Nephron progenitor cell (in vitro differentiated cells): ENCODE measurements at regions not wholly inside any gene's neighbourhood (a gene's known extent, or its start where the extent isn't known, plus 50 kb on each side); places are given as distances from the start of the nearest gene placed in this dataset.

Experiments
- DNase-seq: peaks from one replicate; pipeline ENCODE4 v3.0.0; 2021
- H3K27ac Mint-ChIP-seq: 2 replicates; pipeline ENCODE4 v1.8.0; 2021; ENCODE audit warnings: mild to moderate bottlenecking, moderate library complexity, mixed read lengths
- H3K27me3 Mint-ChIP-seq: 2 replicates; pipeline ENCODE4 v1.8.0; 2021; ENCODE audit warnings: mild to moderate bottlenecking, low read depth, mixed read lengths; ENCODE audit not compliant: poor library complexity
- H3K36me3 Mint-ChIP-seq: 2 replicates; pipeline ENCODE4 v1.8.0; 2021; ENCODE audit warnings: low read depth, mixed read lengths
- H3K4me1 Mint-ChIP-seq: 2 replicates; pipeline ENCODE4 v1.8.0; 2021; ENCODE audit warnings: mixed read lengths
- H3K4me3 Mint-ChIP-seq: 2 replicates; pipeline ENCODE4 v1.8.0; 2021; ENCODE audit warnings: mild to moderate bottlenecking, moderate library complexity, mixed read lengths
- H3K9me3 Mint-ChIP-seq: 2 replicates; pipeline ENCODE4 v1.8.0; 2021; ENCODE audit warnings: mild to moderate bottlenecking, moderate library complexity, mixed read lengths
- TF ChIP-seq, protein P1 (sequence below): fragments of 200-600 bp; sonication (generic); IDR thresholded peaks from 2 replicates; pipeline ENCODE4 v1.5.0; 2021; ENCODE audit warnings: antibody characterized with exemption

GRCh38 chr11:13883589-13883988 lies 78.9 kb upstream of the SPON1 start:
- H3K27me3 Mint-ChIP-seq = peaks cover 2% of the 10 kb centered on the region
- no peak overlapping the region for H3K4me3 Mint-ChIP-seq
- peaks cover 6% of the 10 kb centered on the region for H3K9me3 Mint-ChIP-seq
- no peaks in the 10 kb centered on the region for H3K36me3 Mint-ChIP-seq
- peaks cover 41% of the 10 kb centered on the region for H3K4me1 Mint-ChIP-seq
- TF ChIP-seq, protein P1, sequence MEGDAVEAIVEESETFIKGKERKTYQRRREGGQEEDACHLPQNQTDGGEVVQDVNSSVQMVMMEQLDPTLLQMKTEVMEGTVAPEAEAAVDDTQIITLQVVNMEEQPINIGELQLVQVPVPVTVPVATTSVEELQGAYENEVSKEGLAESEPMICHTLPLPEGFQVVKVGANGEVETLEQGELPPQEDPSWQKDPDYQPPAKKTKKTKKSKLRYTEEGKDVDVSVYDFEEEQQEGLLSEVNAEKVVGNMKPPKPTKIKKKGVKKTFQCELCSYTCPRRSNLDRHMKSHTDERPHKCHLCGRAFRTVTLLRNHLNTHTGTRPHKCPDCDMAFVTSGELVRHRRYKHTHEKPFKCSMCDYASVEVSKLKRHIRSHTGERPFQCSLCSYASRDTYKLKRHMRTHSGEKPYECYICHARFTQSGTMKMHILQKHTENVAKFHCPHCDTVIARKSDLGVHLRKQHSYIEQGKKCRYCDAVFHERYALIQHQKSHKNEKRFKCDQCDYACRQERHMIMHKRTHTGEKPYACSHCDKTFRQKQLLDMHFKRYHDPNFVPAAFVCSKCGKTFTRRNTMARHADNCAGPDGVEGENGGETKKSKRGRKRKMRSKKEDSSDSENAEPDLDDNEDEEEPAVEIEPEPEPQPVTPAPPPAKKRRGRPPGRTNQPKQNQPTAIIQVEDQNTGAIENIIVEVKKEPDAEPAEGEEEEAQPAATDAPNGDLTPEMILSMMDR = no peak
- no peak overlapping the region for H3K27ac Mint-ChIP-seq
- DNase-seq = no peak

GRCh38 chr11:13884158-13884799 lies 78.2 kb upstream of the SPON1 start:
- no peak for DNase-seq
- Mint-ChIP-seq H3K4me3 (no peak overlapping the region), H3K4me1 (peaks cover 38% of the 10 kb centered on the region), H3K36me3 (no peaks in the 10 kb centered on the region), H3K9me3 (peaks cover 6% of the 10 kb centered on the region), H3K27ac (no peak overlapping the region), H3K27me3 (peaks cover 2% of the 10 kb centered on the region)
- TF ChIP-seq, protein P1 = no peak

GRCh38 chr11:13885083-13885482 lies 77.4 kb upstream of the SPON1 start:
- Mint-ChIP-seq H3K4me1 (peaks cover 38% of the 10 kb centered on the region), H3K27ac (no peak overlapping the region), H3K36me3 (no peaks in the 10 kb centered on the region), H3K27me3 (no peaks in the 10 kb centered on the region), H3K9me3 (peaks cover 6% of the 10 kb centered on the region), H3K4me3 (no peak overlapping the region)
- no peak for DNase-seq
- TF ChIP-seq, protein P1 = no peak

DNA sequence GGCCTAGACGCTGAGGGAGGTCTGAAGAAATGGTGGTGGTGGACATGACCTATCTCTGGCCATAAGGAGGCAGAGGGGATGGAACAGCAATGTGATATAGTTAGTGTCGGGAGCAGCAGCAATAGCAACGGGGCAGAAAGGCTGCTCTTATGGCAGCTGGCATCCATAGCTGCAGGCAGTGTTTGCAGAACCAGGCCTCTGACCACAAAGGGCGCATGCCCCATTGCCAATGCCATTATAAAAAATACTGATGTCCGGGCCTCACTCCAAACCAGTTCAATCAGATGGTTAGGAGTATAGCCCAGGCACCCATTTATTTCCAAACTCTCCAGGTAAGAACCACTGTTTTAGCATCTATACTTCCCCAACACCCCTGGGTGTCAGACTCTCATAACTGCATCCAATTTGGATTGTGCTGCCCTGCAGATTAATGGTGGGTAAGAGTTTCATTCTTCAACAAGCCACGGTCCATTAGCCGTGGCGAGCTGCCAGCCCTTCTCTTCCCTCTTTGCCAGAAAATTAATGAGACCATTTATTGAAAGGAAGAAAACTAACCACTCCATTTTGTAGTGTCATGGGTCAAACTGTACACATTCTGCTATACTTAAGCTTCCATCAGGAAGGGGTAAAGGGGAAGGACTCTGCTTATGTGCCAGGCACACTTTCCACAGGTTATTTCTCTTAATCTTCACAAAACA lies 72.8 kb upstream of the SPON1 start:
- Mint-ChIP-seq H3K4me1 (peaks cover 27% of the 10 kb centered on the region), H3K36me3 (no peaks in the 10 kb centered on the region), H3K27ac (no peak overlapping the region), H3K27me3 (peaks cover 5% of the 10 kb centered on the region), H3K9me3 (peaks cover 6% of the 10 kb centered on the region), H3K4me3 (no peak overlapping the region)
- DNase-seq = no peak
- TF ChIP-seq, protein P1 = no peak

DNA sequence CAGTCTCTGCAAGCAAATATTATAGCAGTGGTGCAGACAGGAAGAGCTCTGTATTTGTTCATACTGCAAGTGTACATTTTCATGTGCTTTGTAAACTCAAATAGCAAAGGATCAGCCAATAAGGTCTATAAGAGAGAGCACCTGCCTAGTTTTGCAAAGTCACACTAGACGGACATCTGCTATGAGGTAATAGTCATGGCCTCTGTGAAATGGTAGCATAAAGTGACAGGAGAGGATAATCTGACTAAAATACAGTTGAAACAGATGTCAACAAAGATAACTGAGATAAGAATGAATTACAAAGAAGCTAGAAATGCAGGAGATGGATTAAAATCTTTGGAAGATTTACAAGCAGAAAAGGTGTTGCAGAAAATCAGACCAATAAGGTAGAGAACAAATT lies 70.6 kb upstream of the SPON1 start:
- no peak overlapping the region for H3K27ac Mint-ChIP-seq

More for the DNA sequence above, 70.6 kb upstream of the SPON1 start:
- H3K4me1 Mint-ChIP-seq = peaks cover 32% of the 10 kb centered on the region
- peaks cover 8% of the 10 kb centered on the region for H3K27me3 Mint-ChIP-seq
- TF ChIP-seq, protein P1 = no peak
- H3K4me3 Mint-ChIP-seq = no peak overlapping the region
- DNase-seq = no peak
- peaks cover 4% of the 10 kb centered on the region for H3K9me3 Mint-ChIP-seq
- H3K36me3 Mint-ChIP-seq = no peaks in the 10 kb centered on the region
